ENCODE measurements at regions not wholly inside any gene's neighbourhood (a gene's known extent, or its start where the extent isn't known, plus 50 kb on each side); places are given as distances from the start of the nearest gene placed in this dataset.

GRCh38 chr7:25066253-25066652, 58.8 kb downstream of the CYCS start:
- Mint-ChIP-seq H3K36me3 (ENCODE audit: low read depth) (no peaks in the 10 kb centered on the region), H3K4me1 (peaks cover 19% of the 10 kb centered on the region), H3K27ac (no peak overlapping the region), H3K4me3 (no peak overlapping the region), H3K9me3 (peaks cover 22% of the 10 kb centered on the region), H3K27me3 (ENCODE audit: insufficient read depth) (peaks cover 2% of the 10 kb centered on the region)
- H3K9me3 ChIP-seq (ENCODE audit: control insufficient read depth, low read length): no peaks in the 10 kb centered on the region
- no peak for DNase-seq
- H3K4me3 ChIP-seq (ENCODE audit: low read length): no peak overlapping the region
- no peaks in the 10 kb centered on the region for H3K36me3 ChIP-seq (ENCODE audit: control insufficient read depth, insufficient read depth, low read length)
- WGBS, 2 experiments (ENCODE audit: insufficient coverage in 1 of 2, insufficient read length in 1 of 2): 90 to 100% methylated on average over 1 of the region's 1 CpG
- H3K9ac ChIP-seq (ENCODE audit: extremely low read depth, low read length, poor library complexity, severe bottlenecking): no peak overlapping the region
- no peaks in the 10 kb centered on the region for H3K4me1 ChIP-seq (ENCODE audit: control insufficient read depth, insufficient read depth, low read length)
- H3K27me3 ChIP-seq (ENCODE audit: control insufficient read depth, insufficient read depth, low read length, poor library complexity, severe bottlenecking): no peaks in the 10 kb centered on the region
- no peak for TF ChIP-seq CTCF (conservative IDR thresholded peaks at IDR 0.05)
- no peak overlapping the region for H3K27ac ChIP-seq (ENCODE audit: low read depth, low read length)

GRCh38 chr7:25062380-25062779, 62.7 kb downstream of the CYCS start:
- Histone ChIP-seq H3K4me1 (ENCODE audit: control insufficient read depth, insufficient read depth, low read length) (no peaks in the 10 kb centered on the region), H3K4me3 (ENCODE audit: low read length) (no peak overlapping the region), H3K27me3 (ENCODE audit: control insufficient read depth, insufficient read depth, low read length, poor library complexity, severe bottlenecking) (no peaks in the 10 kb centered on the region), H3K9ac (ENCODE audit: extremely low read depth, low read length, poor library complexity, severe bottlenecking) (no peak overlapping the region), H3K27ac (ENCODE audit: low read depth, low read length) (no peak overlapping the region), H3K9me3 (ENCODE audit: control insufficient read depth, low read length) (no peaks in the 10 kb centered on the region), H3K36me3 (ENCODE audit: control insufficient read depth, insufficient read depth, low read length) (no peaks in the 10 kb centered on the region)
- H3K27me3 Mint-ChIP-seq (ENCODE audit: insufficient read depth): peaks cover 2% of the 10 kb centered on the region
- no peak for TF ChIP-seq CTCF (conservative IDR thresholded peaks at IDR 0.05)
- no peaks in the 10 kb centered on the region for H3K36me3 Mint-ChIP-seq (ENCODE audit: low read depth)
- no peak overlapping the region for H3K4me3 Mint-ChIP-seq
- H3K9me3 Mint-ChIP-seq: peaks cover 22% of the 10 kb centered on the region
- H3K4me1 Mint-ChIP-seq: peaks cover 7% of the 10 kb centered on the region
- WGBS, 2 experiments (ENCODE audit: insufficient coverage in 1 of 2, insufficient read length in 1 of 2): 92 to 94% methylated on average over 4 of the region's 4 CpGs
- H3K27ac Mint-ChIP-seq: no peak overlapping the region
- DNase-seq: no peak

GRCh38 chr7:25060487-25061055, 64.5 kb downstream of the CYCS start:
- Mint-ChIP-seq H3K27me3 (ENCODE audit: insufficient read depth) (peaks cover 2% of the 10 kb centered on the region), H3K27ac (no peak overlapping the region), H3K9me3 (peaks cover 25% of the 10 kb centered on the region), H3K4me3 (no peak overlapping the region), H3K4me1 (peaks cover 7% of the 10 kb centered on the region), H3K36me3 (ENCODE audit: low read depth) (no peaks in the 10 kb centered on the region)
- Histone ChIP-seq H3K9me3 (ENCODE audit: control insufficient read depth, low read length) (peaks cover 5% of the 10 kb centered on the region), H3K27me3 (ENCODE audit: control insufficient read depth, insufficient read depth, low read length, poor library complexity, severe bottlenecking) (no peaks in the 10 kb centered on the region), H3K4me1 (ENCODE audit: control insufficient read depth, insufficient read depth, low read length) (no peaks in the 10 kb centered on the region), H3K36me3 (ENCODE audit: control insufficient read depth, insufficient read depth, low read length) (no peaks in the 10 kb centered on the region), H3K4me3 (ENCODE audit: low read length) (no peak overlapping the region), H3K27ac (ENCODE audit: low read depth, low read length) (no peak overlapping the region), H3K9ac (ENCODE audit: extremely low read depth, low read length, poor library complexity, severe bottlenecking) (no peak overlapping the region)
- WGBS, 2 experiments (ENCODE audit: insufficient coverage in 1 of 2, insufficient read length in 1 of 2): 95% methylated on average over 10 to 17 of the region's 17 CpGs
- DNase-seq: no peak
- TF ChIP-seq CTCF (conservative IDR thresholded peaks at IDR 0.05): no peak

Measured in endodermal cell (in vitro differentiated cells).